Neural crest cell (in vitro differentiated cells): ENCODE measurements at regions not wholly inside any gene's neighbourhood (a gene's known extent, or its start where the extent isn't known, plus 50 kb on each side); places are given as distances from the start of the nearest gene placed in this dataset.

ENCODE experiments used
- DNase-seq: peaks from one replicate; pipeline ENCODE4 v3.0.0; 2021; ENCODE audit warnings: low read depth, mixed read lengths, low spot score
- H3K27ac Mint-ChIP-seq: one replicate; pipeline ENCODE4 v1.8.0; 2021; ENCODE audit warnings: mild to moderate bottlenecking, mixed read lengths; ENCODE audit not compliant: unreplicated experiment
- H3K27me3 Mint-ChIP-seq: 2 replicates; pipeline ENCODE4 v1.8.0; 2021; ENCODE audit warnings: low read depth, mild to moderate bottlenecking, mixed read lengths
- H3K36me3 Mint-ChIP-seq: 2 replicates; pipeline ENCODE4 v1.8.0; 2021; ENCODE audit warnings: low read depth, mild to moderate bottlenecking, mixed read lengths
- H3K4me1 Mint-ChIP-seq: 2 replicates; pipeline ENCODE4 v1.8.0; 2021; ENCODE audit warnings: mixed read lengths
- H3K4me3 Mint-ChIP-seq: one replicate; pipeline ENCODE4 v1.8.0; 2021; ENCODE audit warnings: mild to moderate bottlenecking, mixed read lengths
- H3K9me3 Mint-ChIP-seq: 2 replicates; pipeline ENCODE4 v1.8.0; 2021; ENCODE audit warnings: mixed read lengths
- TF ChIP-seq, protein P1 (sequence below): fragments of 200-600 bp; sonication (generic); conservative IDR thresholded peaks from 2 replicates; pipeline ENCODE4 v1.5.0; 2021; ENCODE audit warnings: antibody characterized with exemption, mild to moderate bottlenecking

DNA sequence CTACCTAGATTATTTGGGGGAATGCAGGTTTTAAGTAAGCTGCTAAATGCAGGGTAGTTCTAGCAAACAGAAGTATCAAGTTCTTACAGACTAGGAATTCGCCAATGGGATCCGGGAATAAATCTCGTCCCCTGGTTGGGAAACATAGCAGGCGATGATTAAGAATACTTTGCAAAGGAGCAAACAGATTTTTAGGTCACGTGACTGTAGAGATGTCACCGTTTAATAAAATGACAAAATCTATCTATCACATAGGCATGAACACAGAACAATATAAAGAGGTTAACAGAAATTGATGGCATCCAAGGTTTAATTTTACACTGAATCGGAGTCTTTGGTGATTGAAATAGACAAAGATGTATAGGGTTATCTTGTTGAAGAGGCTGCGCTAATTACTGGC, 664.1 kb downstream of the BCL11A start:
- no peaks in the 10 kb centered on the region for H3K4me1 Mint-ChIP-seq

DNA sequence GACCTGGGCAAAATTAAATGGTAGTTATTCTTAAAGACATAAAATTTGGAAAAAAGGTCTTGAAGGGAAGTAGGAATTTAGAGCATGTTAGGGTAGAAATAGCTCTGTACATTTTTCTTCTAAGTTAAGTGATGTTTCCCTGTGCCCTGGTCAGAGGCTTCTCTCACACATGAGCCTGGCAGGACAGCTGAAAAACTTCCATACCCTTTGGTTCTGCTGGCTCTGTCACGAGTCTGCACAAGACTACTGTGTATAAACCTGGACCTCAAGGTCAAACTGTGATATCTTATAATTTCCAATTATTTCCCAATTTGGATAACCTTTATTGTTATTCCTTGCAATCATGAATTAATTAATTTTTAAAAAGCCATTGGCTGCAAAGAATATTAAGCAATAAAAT, 664.7 kb downstream of the BCL11A start:
- DNase-seq, result no peak
- Mint-ChIP-seq H3K4me3 (no peak overlapping the region), H3K36me3 (no peaks in the 10 kb centered on the region), H3K27ac (no peak overlapping the region), H3K4me1 (no peaks in the 10 kb centered on the region), H3K27me3 (peaks cover 4% of the 10 kb centered on the region), H3K9me3 (peaks cover 7% of the 10 kb centered on the region)
- TF ChIP-seq, protein P1, sequence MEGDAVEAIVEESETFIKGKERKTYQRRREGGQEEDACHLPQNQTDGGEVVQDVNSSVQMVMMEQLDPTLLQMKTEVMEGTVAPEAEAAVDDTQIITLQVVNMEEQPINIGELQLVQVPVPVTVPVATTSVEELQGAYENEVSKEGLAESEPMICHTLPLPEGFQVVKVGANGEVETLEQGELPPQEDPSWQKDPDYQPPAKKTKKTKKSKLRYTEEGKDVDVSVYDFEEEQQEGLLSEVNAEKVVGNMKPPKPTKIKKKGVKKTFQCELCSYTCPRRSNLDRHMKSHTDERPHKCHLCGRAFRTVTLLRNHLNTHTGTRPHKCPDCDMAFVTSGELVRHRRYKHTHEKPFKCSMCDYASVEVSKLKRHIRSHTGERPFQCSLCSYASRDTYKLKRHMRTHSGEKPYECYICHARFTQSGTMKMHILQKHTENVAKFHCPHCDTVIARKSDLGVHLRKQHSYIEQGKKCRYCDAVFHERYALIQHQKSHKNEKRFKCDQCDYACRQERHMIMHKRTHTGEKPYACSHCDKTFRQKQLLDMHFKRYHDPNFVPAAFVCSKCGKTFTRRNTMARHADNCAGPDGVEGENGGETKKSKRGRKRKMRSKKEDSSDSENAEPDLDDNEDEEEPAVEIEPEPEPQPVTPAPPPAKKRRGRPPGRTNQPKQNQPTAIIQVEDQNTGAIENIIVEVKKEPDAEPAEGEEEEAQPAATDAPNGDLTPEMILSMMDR, result no peak

More for the DNA sequence above, 664.1 kb downstream of the BCL11A start:
- H3K27me3 Mint-ChIP-seq, result peaks cover 5% of the 10 kb centered on the region
- peaks cover 4% of the 10 kb centered on the region for H3K9me3 Mint-ChIP-seq
- H3K4me3 Mint-ChIP-seq, result no peak overlapping the region
- H3K36me3 Mint-ChIP-seq, result no peaks in the 10 kb centered on the region
- TF ChIP-seq, protein P1, result no peak
- no peak overlapping the region for H3K27ac Mint-ChIP-seq
- no peak for DNase-seq

DNA sequence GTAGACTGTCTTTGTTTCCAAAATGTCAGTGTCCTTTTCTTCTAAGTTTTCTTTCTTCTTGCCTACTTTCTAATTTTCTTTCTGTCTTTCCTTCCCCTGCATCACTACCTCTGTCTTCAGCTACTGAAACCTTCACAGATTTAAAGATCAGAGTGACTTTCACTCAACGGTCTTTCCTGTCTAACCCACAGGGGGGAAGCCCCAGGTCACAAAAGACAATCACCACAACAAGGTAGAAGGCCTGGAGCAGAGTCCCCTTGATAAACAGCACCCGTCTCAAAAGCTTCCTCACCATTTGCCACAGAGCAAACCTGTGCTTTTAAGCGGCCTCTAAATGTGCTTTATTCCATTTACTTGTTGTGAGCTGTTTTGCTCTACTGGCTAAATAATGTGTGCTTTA, 665.4 kb downstream of the BCL11A start:
- DNase-seq, result no peak
- Mint-ChIP-seq H3K9me3 (peaks cover 5% of the 10 kb centered on the region), H3K36me3 (no peaks in the 10 kb centered on the region), H3K27me3 (peaks cover 3% of the 10 kb centered on the region), H3K4me1 (peaks cover 5% of the 10 kb centered on the region), H3K27ac (no peak overlapping the region), H3K4me3 (no peak overlapping the region)
- TF ChIP-seq, protein P1, result no peak

DNA sequence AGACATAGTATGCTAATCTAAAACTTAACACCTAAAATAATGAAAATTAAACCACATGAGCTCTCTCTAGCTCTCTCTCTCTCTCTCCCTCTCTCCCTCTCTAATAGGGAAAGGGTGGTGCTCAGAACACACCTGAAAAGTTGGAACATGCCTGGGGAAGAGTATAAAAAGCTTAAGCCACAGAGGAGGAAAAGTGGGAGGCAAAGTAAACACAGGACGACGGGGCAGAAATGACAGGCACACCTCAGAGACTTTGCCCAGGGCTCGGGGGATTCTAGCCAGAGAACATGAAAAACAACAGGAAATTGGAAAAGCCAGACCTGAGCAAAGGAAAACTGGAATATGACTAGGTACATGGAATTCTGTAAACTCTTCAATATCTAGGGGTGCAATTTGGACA, 666.1 kb downstream of the BCL11A start:
- no peak for DNase-seq
- TF ChIP-seq, protein P1, result no peak
- Mint-ChIP-seq H3K9me3 (peaks cover 3% of the 10 kb centered on the region), H3K27me3 (peaks cover 3% of the 10 kb centered on the region), H3K4me3 (no peak overlapping the region), H3K4me1 (peaks cover 11% of the 10 kb centered on the region), H3K36me3 (no peaks in the 10 kb centered on the region), H3K27ac (no peak overlapping the region)

DNA sequence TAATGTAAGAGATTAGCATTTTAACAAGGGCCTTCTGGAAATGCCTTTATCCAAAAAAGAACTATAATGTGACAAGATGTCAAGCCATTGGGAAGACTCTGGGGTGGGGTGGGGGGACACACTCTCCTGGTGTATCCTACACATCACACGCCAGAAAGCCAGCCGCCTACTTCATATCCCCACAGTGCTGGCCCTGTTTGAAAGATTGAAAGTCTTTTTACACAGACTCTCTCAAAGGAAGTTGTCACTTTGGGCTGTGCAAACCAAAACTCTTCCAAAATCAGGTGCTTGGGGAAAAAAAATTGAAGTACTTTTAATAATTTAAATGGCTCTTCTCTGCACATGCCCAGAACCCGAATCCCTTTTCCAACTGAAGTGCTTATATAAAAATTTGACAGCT, 666.7 kb downstream of the BCL11A start:
- no peak for DNase-seq
- Mint-ChIP-seq H3K9me3 (peaks cover 3% of the 10 kb centered on the region), H3K27ac (no peak overlapping the region), H3K27me3 (peaks cover 3% of the 10 kb centered on the region), H3K4me1 (peaks cover 13% of the 10 kb centered on the region), H3K36me3 (no peaks in the 10 kb centered on the region), H3K4me3 (no peak overlapping the region)
- TF ChIP-seq, protein P1, result no peak

DNA sequence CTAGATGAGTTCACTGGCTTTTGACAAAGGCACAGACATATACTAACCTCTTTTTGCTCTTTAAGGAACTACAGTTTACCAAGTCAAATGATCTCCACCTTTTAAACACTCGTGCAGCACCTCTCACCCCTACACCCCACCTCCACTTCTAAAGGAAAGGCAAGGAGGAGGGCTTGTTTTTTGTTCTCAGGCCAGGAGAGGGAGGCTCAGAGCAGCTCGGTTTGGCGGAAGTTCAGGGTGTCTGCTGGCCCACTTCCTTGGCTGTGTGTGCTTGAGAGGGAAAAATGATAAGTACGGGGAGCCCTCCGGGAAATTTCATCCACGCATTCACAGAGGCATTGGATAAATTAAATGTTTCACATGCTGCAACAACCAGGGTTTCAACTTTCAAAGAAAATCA, 667.9 kb downstream of the BCL11A start:
- Mint-ChIP-seq H3K9me3 (peaks cover 3% of the 10 kb centered on the region), H3K27ac (no peak overlapping the region), H3K4me3 (no peak overlapping the region), H3K4me1 (peaks cover 13% of the 10 kb centered on the region), H3K36me3 (no peaks in the 10 kb centered on the region), H3K27me3 (peaks cover 3% of the 10 kb centered on the region)
- no peak for DNase-seq
- TF ChIP-seq, protein P1, result no peak
